Smooth muscle cell (in vitro differentiated cells): ENCODE measurements at regions not wholly inside any gene's neighbourhood (a gene's known extent, or its start where the extent isn't known, plus 50 kb on each side); places are given as distances from the start of the nearest gene placed in this dataset.

Experiments used
- DNase-seq: peaks from one replicate; lab custom pipeline; 2025; ENCODE audit not compliant: unreplicated experiment; lab: John Stamatoyannopoulos, UW
- H2AFZ ChIP-seq: fragments of 200-600 bp; sonication (generic); 2 replicates; pipeline ENCODE4 v1.6.0; 2016; ENCODE audit warnings: antibody characterized with exemption, low read depth, mild to moderate bottlenecking
- H3F3A ChIP-seq: fragments of 200-600 bp; sonication (generic); 2 replicates; pipeline ENCODE4 v1.6.0; 2017; ENCODE audit warnings: antibody characterized with exemption, low read depth
- H3K27ac ChIP-seq: fragments of 200-600 bp; sonication (generic); 2 replicates; pipeline ENCODE4 v1.5.1; 2016; ENCODE audit warnings: low read depth, mild to moderate bottlenecking
- H3K27me3 ChIP-seq: fragments of 200-600 bp; sonication (generic); 2 replicates; pipeline ENCODE4 v1.6.1; 2016; ENCODE audit warnings: low read depth, mild to moderate bottlenecking
- H3K36me3 ChIP-seq: fragments of 200-600 bp; sonication (generic); 2 replicates; pipeline ENCODE4 v1.5.1; 2016; ENCODE audit warnings: low read depth
- H3K4me1 ChIP-seq: fragments of 200-600 bp; sonication (generic); 2 replicates; pipeline ENCODE4 v1.5.1; 2016; ENCODE audit warnings: low read depth
- H3K4me2 ChIP-seq: fragments of 200-600 bp; sonication (generic); 2 replicates; pipeline ENCODE4 v1.6.0; 2016; ENCODE audit warnings: mild to moderate bottlenecking
- H3K4me3 ChIP-seq: fragments of 200-600 bp; sonication (generic); 2 replicates; pipeline ENCODE4 v1.5.1; 2016; ENCODE audit warnings: mild to moderate bottlenecking
- H3K79me2 ChIP-seq: fragments of 200-600 bp; sonication (generic); 2 replicates; pipeline ENCODE4 v1.6.0; 2016; ENCODE audit warnings: low read depth, mild to moderate bottlenecking
- H3K9ac ChIP-seq: fragments of 200-600 bp; sonication (generic); 2 replicates; pipeline ENCODE4 v1.6.0; 2016; ENCODE audit warnings: low read depth
- H3K9me3 ChIP-seq: fragments of 200-600 bp; sonication (generic); replicated peaks from 2 replicates; pipeline ENCODE4 v1.5.1; 2016; ENCODE audit warnings: low read depth
- H4K20me1 ChIP-seq: fragments of 200-600 bp; sonication (generic); 2 replicates; pipeline ENCODE4 v1.6.0; 2016; ENCODE audit warnings: low read depth
- WGBS: methylation state at CpG from one replicate; pipeline ENCODE4 v1.1.7; 2016; ENCODE audit warnings: low lambda C conversion rate; 5-methylcytosine and 5-hydroxymethylcytosine counted together
- TF ChIP-seq, protein P1 (sequence below): fragments of 200-600 bp; sonication (generic); IDR thresholded peaks from 2 replicates; pipeline ENCODE4 v1.5.1; 2017; ENCODE audit warnings: borderline replicate concordance, mild to moderate bottlenecking, antibody characterized with exemption; ENCODE audit not compliant: insufficient read depth, poor library complexity, severe bottlenecking

GRCh38 chr15:53869044-53869805 lies 109.0 kb upstream of the UNC13C start:
- H3K27ac ChIP-seq, result no peak overlapping the region
- DNase-seq, result no peak
- WGBS, result 96% methylated on average over 7 of the region's 7 CpGs
- no peaks in the 10 kb centered on the region for H3K27me3 ChIP-seq
- TF ChIP-seq, protein P1, sequence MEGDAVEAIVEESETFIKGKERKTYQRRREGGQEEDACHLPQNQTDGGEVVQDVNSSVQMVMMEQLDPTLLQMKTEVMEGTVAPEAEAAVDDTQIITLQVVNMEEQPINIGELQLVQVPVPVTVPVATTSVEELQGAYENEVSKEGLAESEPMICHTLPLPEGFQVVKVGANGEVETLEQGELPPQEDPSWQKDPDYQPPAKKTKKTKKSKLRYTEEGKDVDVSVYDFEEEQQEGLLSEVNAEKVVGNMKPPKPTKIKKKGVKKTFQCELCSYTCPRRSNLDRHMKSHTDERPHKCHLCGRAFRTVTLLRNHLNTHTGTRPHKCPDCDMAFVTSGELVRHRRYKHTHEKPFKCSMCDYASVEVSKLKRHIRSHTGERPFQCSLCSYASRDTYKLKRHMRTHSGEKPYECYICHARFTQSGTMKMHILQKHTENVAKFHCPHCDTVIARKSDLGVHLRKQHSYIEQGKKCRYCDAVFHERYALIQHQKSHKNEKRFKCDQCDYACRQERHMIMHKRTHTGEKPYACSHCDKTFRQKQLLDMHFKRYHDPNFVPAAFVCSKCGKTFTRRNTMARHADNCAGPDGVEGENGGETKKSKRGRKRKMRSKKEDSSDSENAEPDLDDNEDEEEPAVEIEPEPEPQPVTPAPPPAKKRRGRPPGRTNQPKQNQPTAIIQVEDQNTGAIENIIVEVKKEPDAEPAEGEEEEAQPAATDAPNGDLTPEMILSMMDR, result peak; percentile 19
- no peaks in the 10 kb centered on the region for H3K79me2 ChIP-seq
- no peaks in the 10 kb centered on the region for H3K9me3 ChIP-seq
- H4K20me1 ChIP-seq, result no peaks in the 10 kb centered on the region
- H3F3A ChIP-seq, result peaks cover 6% of the 10 kb centered on the region
- no peaks in the 10 kb centered on the region for H3K4me1 ChIP-seq
- no peak overlapping the region for H2AFZ ChIP-seq
- H3K36me3 ChIP-seq, result no peaks in the 10 kb centered on the region
- H3K4me3 ChIP-seq, result no peak overlapping the region
- no peak overlapping the region for H3K9ac ChIP-seq
- H3K4me2 ChIP-seq, result no peak overlapping the region

GRCh38 chr15:53862386-53862785 lies 102.9 kb upstream of the WDR72 start:
- Histone ChIP-seq H3K4me1 (no peaks in the 10 kb centered on the region), H3K4me3 (no peak overlapping the region), H3K9ac (no peak overlapping the region), H3K79me2 (no peaks in the 10 kb centered on the region), H3K36me3 (no peaks in the 10 kb centered on the region), H3F3A (peaks cover 6% of the 10 kb centered on the region), H2AFZ (peak overlapping the region; percentile 31), H3K27me3 (no peaks in the 10 kb centered on the region), H3K9me3 (no peaks in the 10 kb centered on the region), H3K4me2 (no peak overlapping the region), H4K20me1 (no peaks in the 10 kb centered on the region), H3K27ac (no peak overlapping the region)
- no peak for DNase-seq
- TF ChIP-seq, protein P1, result no peak
- 51% methylated on average over 3 of the region's 3 CpGs for WGBS

DNA sequence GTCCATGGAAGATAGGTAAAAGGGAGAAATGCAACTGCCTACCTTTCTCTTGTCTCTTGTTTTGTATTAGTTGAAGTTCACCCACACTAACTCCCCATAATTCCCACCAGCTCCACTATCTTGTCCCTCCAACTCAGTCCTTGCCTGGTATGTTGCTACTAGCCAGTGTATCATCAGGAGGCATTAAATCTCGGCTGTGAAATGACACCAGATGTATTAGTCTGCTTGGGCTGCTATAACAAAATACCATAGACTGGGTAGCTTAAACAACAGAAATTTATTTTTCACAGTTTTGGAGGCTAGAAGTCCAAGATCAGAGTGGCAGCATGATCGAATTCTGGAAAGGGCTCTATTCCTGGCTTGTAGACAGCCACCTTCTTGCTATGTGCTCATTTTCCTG lies 102.3 kb upstream of the WDR72 start:
- 42% methylated on average over 2 of the region's 2 CpGs for WGBS
- Histone ChIP-seq H3K27ac (no peak overlapping the region), H3K4me2 (no peak overlapping the region)

More for the DNA sequence above, 102.3 kb upstream of the WDR72 start:
- Histone ChIP-seq H3K27me3 (no peaks in the 10 kb centered on the region), H3K4me3 (no peak overlapping the region), H3K9me3 (no peaks in the 10 kb centered on the region), H2AFZ (peak overlapping the region; percentile 31), H3K79me2 (no peaks in the 10 kb centered on the region), H3F3A (peaks cover 6% of the 10 kb centered on the region), H3K9ac (no peak overlapping the region), H3K36me3 (no peaks in the 10 kb centered on the region), H3K4me1 (no peaks in the 10 kb centered on the region), H4K20me1 (no peaks in the 10 kb centered on the region)
- DNase-seq, result no peak
- TF ChIP-seq, protein P1, result no peak
